ENCODE measurements at regions not wholly inside any gene's neighbourhood (a gene's known extent, or its start where the extent isn't known, plus 50 kb on each side); places are given as distances from the start of the nearest gene placed in this dataset.
"Not testable (repeated sequence)": the region's sequence is repeated elsewhere in the genome, so short reads cannot be mapped to it uniquely, and the experiment has no call there.

DNA sequence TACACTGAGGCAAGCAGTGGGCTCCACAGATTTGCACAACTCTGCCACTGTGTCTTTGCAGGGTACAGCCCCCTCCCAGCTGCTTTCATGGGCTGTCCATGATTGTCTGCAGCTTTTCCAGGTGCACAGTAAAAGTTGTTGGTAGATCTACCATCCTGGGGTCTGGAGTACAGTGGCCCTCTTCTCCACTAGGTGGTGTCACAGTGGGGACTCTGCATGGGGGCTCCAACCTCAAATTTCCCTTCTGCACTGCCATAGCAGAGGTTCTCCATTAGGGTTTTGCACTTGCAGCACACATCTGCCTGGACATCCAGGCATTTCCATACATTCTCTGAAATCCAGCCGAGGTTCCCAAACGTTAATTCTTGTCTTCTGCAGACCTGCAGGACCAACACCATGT is 1002.3 kb downstream of the FAM133A start:
- no peak for DNase-seq
- ATAC-seq, result no peak
- in situ Hi-C loops (cut with MboI; ENCODE audit: low sequenced_read_pairs in 4 of 4) (no loop called here), intact Hi-C loops (cut with DNase I; ENCODE audit: low total_unique reads) (no loop called here)
- no peaks in the 10 kb centered on the region for H3K9me3 ChIP-seq
- no peak overlapping the region for H3K27ac ChIP-seq
- no peaks in the 10 kb centered on the region for H3K27me3 ChIP-seq
- no peaks in the 10 kb centered on the region for H3K4me1 ChIP-seq
- H3K36me3 ChIP-seq, result no peaks in the 10 kb centered on the region
- TF ChIP-seq POLR2A (IDR thresholded peaks at IDR 0.05), result no peak
- TF ChIP-seq, protein P1, sequence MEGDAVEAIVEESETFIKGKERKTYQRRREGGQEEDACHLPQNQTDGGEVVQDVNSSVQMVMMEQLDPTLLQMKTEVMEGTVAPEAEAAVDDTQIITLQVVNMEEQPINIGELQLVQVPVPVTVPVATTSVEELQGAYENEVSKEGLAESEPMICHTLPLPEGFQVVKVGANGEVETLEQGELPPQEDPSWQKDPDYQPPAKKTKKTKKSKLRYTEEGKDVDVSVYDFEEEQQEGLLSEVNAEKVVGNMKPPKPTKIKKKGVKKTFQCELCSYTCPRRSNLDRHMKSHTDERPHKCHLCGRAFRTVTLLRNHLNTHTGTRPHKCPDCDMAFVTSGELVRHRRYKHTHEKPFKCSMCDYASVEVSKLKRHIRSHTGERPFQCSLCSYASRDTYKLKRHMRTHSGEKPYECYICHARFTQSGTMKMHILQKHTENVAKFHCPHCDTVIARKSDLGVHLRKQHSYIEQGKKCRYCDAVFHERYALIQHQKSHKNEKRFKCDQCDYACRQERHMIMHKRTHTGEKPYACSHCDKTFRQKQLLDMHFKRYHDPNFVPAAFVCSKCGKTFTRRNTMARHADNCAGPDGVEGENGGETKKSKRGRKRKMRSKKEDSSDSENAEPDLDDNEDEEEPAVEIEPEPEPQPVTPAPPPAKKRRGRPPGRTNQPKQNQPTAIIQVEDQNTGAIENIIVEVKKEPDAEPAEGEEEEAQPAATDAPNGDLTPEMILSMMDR (IDR thresholded peaks at IDR 0.05 in 4 of 5, conservative IDR thresholded peaks at IDR 0.05 in 1 of 5), result no peak
- no peak overlapping the region for H3K4me3 ChIP-seq

- Histone ChIP-seq H3K27me3 (no peaks in the 10 kb centered on the region), H3K4me1 (no peaks in the 10 kb centered on the region), H3K27ac (no peak overlapping the region), H3K36me3 (no peaks in the 10 kb centered on the region), H3K4me3 (no peak overlapping the region), H3K9me3 (no peaks in the 10 kb centered on the region)
- intact Hi-C loops (cut with DNase I; ENCODE audit: low total_unique reads) (no loop called here), in situ Hi-C loops (cut with MboI; ENCODE audit: low sequenced_read_pairs in 4 of 4) (no loop called here)
- DNase-seq, result no peak
- TF ChIP-seq, protein P1 (IDR thresholded peaks at IDR 0.05 in 4 of 5, conservative IDR thresholded peaks at IDR 0.05 in 1 of 5), result no peak
- TF ChIP-seq POLR2A (IDR thresholded peaks at IDR 0.05), result no peak
- no peak for ATAC-seq
Observed at GRCh38 chrX:94686071-94686470, 1012.1 kb downstream of the FAM133A start.

GRCh38 chrX:94695910-94696309 is 1021.9 kb downstream of the FAM133A start:
- no peak for TF ChIP-seq POLR2A (IDR thresholded peaks at IDR 0.05)
- TF ChIP-seq, protein P1 (IDR thresholded peaks at IDR 0.05 in 4 of 5, conservative IDR thresholded peaks at IDR 0.05 in 1 of 5), result no peak
- H3K4me1 ChIP-seq, result no peaks in the 10 kb centered on the region
- DNase-seq, result no peak
- in situ Hi-C loops (cut with MboI; ENCODE audit: low sequenced_read_pairs in 4 of 4), result no loop called here
- H3K9me3 ChIP-seq, result no peaks in the 10 kb centered on the region
- no peak overlapping the region for H3K27ac ChIP-seq
- no peak overlapping the region for H3K4me3 ChIP-seq
- ATAC-seq, result no peak
- intact Hi-C loops (cut with DNase I; ENCODE audit: low total_unique reads), result no loop called here
- no peaks in the 10 kb centered on the region for H3K36me3 ChIP-seq
- no peaks in the 10 kb centered on the region for H3K27me3 ChIP-seq

GRCh38 chrX:94704348-94705256 is 1030.6 kb downstream of the FAM133A start:
- H3K9me3 ChIP-seq; H3K27me3 ChIP-seq; H3K36me3 ChIP-seq; intact Hi-C loops (cut with DNase I; ENCODE audit: low total_unique reads); H3K27ac ChIP-seq; DNase-seq; in situ Hi-C loops (cut with MboI; ENCODE audit: low sequenced_read_pairs in 4 of 4); ATAC-seq; H3K4me1 ChIP-seq; H3K4me3 ChIP-seq: not testable (repeated sequence)

GRCh38 chrX:94721386-94721785 is 1047.4 kb downstream of the FAM133A start:
- no peak for TF ChIP-seq POLR2A (IDR thresholded peaks at IDR 0.05)
- no peaks in the 10 kb centered on the region for H3K9me3 ChIP-seq
- intact Hi-C loops (cut with DNase I; ENCODE audit: low total_unique reads), result no loop called here
- DNase-seq, result no peak
- no peak for ATAC-seq
- H3K27ac ChIP-seq, result no peak overlapping the region
- H3K36me3 ChIP-seq, result no peaks in the 10 kb centered on the region
- H3K4me1 ChIP-seq, result no peaks in the 10 kb centered on the region
- H3K27me3 ChIP-seq, result peaks cover 0 to 5% (median 0%) of the 10 kb centered on the region in 3 donors
- H3K4me3 ChIP-seq, result no peak overlapping the region
- in situ Hi-C loops (cut with MboI; ENCODE audit: low sequenced_read_pairs in 4 of 4), result no loop called here
